ENCODE measurements at regions not wholly inside any gene's neighbourhood (a gene's known extent, or its start where the extent isn't known, plus 50 kb on each side); places are given as distances from the start of the nearest gene placed in this dataset.

DNA sequence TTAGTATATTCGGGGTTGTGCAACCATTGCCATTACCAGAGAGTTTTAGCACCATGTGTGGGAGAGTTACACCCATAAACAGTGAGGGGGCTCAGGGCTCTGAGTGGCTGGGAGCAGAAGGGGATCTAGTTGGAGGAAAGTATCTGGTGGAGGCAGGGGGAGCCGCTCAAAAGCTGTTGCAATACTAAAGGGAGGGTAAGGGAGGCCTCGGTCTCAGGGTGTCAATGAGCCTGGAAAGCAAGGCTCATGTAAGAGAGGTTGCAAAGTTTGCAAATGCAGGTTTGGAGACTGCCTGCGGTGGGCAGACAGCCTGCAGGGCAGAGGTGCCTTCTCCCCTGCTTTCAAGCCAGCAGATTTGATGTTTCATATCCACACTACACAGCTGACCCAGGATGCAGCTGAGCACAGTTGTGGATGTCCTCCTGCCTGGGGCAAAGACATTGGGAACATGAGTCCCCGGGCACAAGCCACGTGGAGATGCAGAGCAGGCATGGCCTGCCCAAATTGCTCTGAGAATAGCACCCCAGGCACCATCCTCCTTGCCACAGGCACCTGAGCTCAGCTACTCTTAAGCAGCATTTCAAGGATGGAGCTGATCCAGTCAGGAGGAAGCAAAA, 181.4 kb downstream of the TLE3 start:
- TF ChIP-seq, protein P1, sequence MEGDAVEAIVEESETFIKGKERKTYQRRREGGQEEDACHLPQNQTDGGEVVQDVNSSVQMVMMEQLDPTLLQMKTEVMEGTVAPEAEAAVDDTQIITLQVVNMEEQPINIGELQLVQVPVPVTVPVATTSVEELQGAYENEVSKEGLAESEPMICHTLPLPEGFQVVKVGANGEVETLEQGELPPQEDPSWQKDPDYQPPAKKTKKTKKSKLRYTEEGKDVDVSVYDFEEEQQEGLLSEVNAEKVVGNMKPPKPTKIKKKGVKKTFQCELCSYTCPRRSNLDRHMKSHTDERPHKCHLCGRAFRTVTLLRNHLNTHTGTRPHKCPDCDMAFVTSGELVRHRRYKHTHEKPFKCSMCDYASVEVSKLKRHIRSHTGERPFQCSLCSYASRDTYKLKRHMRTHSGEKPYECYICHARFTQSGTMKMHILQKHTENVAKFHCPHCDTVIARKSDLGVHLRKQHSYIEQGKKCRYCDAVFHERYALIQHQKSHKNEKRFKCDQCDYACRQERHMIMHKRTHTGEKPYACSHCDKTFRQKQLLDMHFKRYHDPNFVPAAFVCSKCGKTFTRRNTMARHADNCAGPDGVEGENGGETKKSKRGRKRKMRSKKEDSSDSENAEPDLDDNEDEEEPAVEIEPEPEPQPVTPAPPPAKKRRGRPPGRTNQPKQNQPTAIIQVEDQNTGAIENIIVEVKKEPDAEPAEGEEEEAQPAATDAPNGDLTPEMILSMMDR (IDR thresholded peaks at IDR 0.05; ENCODE audit: borderline replicate concordance, extremely low read depth, low read length, poor library complexity, severe bottlenecking), result no peak
- TF ChIP-seq EZH2 (IDR thresholded peaks at IDR 0.05; ENCODE audit: borderline replicate concordance, low read depth, low read length, severe bottlenecking), result no peak
